Naive thymus-derived CD4-positive, alpha-beta T cell (primary cell): ENCODE measurements at regions not wholly inside any gene's neighbourhood (a gene's known extent, or its start where the extent isn't known, plus 50 kb on each side); places are given as distances from the start of the nearest gene placed in this dataset.

Experiments
- ATAC-seq: fragments of 150-1000 bp; cut with Tn5 transposase; 2 replicates; pipeline ENCODE4 v1.10.0; 2021; ENCODE audit warnings: mild to moderate bottlenecking, moderate library complexity
- CTCF ChIA-PET: fragments of 350-600 bp; sonication (Branson Sonifier 250); formaldehyde crosslinking; loops from one replicate; lab custom pipeline; 2021; ENCODE audit warnings: antibody characterized with exemption; lab: Charles Lee
- POLR2A ChIA-PET: fragments of 350-600 bp; sonication (Branson Sonifier 250); formaldehyde crosslinking; loops from one replicate; lab custom pipeline; 2021; ENCODE audit warnings: antibody characterized with exemption, inconsistent platforms; lab: Charles Lee
- DNase-seq, 9 donors: peaks; one replicate each; pipeline versions ENCODE4 v3.0.0 to v3.0.0-alpha.2; 2020 to 2022; ENCODE audit warnings: mixed read lengths in 1 of 9
- H3K27ac ChIP-seq: one replicate; pipeline ENCODE4 v1.7.0; 2013; ENCODE audit warnings: mild to moderate bottlenecking, low read depth, low read length, moderate library complexity
- H3K27me3 ChIP-seq, 2 donors: one replicate each; pipeline ENCODE4 v1.7.0; 2013; ENCODE audit warnings: low read length in 2 of 2, mild to moderate bottlenecking in 2 of 2, moderate library complexity in 2 of 2; ENCODE audit not compliant: control insufficient read depth in 2 of 2, insufficient read depth in 2 of 2
- H3K36me3 ChIP-seq, 3 experiments: 1 replicate in 2 of 3; 2 replicates in 1 of 3; pipeline ENCODE4 v1.7.0; 2013; ENCODE audit warnings: low read length in 3 of 3, mild to moderate bottlenecking in 3 of 3, moderate library complexity in 1 of 3; ENCODE audit not compliant: insufficient read depth in 3 of 3, control insufficient read depth in 2 of 3
- H3K4me1 ChIP-seq, 2 donors: one replicate each; pipeline ENCODE4 v1.7.0; 2013; ENCODE audit warnings: low read length in 2 of 2, mild to moderate bottlenecking in 2 of 2, moderate library complexity in 1 of 2; ENCODE audit not compliant: control insufficient read depth in 2 of 2, insufficient read depth in 2 of 2
- H3K4me3 ChIP-seq: 2 replicates; pipeline ENCODE4 v1.7.0; 2013; ENCODE audit warnings: mild to moderate bottlenecking, low read length
- H3K9me3 ChIP-seq, 3 experiments: 1 replicate in 2 of 3; 2 replicates in 1 of 3; pipeline ENCODE4 v1.7.0; 2013; ENCODE audit warnings: low read length in 3 of 3; ENCODE audit not compliant: control insufficient read depth in 2 of 3
- H3K27ac Mint-ChIP-seq, 9 donors: one replicate each; pipeline ENCODE4 v1.8.0; 2020 to 2022; ENCODE audit warnings: mixed read lengths in 9 of 9, mild to moderate bottlenecking in 8 of 9, moderate library complexity in 5 of 9, inconsistent platforms in 2 of 9
- H3K27me3 Mint-ChIP-seq, 5 donors: one replicate each; pipeline ENCODE4 v1.8.0; 2021 to 2022; ENCODE audit warnings: mixed read lengths in 5 of 5, mild to moderate bottlenecking in 1 of 5
- H3K36me3 Mint-ChIP-seq, 5 donors: one replicate each; pipeline ENCODE4 v1.8.0; 2020 to 2022; ENCODE audit warnings: mixed read lengths in 5 of 5, mild to moderate bottlenecking in 3 of 5, inconsistent platforms in 1 of 5
- H3K4me1 Mint-ChIP-seq, 7 donors: one replicate each; pipeline ENCODE4 v1.8.0; 2020 to 2022; ENCODE audit warnings: mixed read lengths in 7 of 7, mild to moderate bottlenecking in 3 of 7, inconsistent platforms in 1 of 7
- H3K4me3 Mint-ChIP-seq, 10 donors: one replicate each; pipeline ENCODE4 v1.8.0; 2020 to 2022; ENCODE audit warnings: mild to moderate bottlenecking in 10 of 10, mixed read lengths in 10 of 10, moderate library complexity in 6 of 10, inconsistent platforms in 2 of 10
- H3K9me3 Mint-ChIP-seq, 11 donors: one replicate each; pipeline ENCODE4 v1.8.0; 2020 to 2022; ENCODE audit warnings: mixed read lengths in 11 of 11, mild to moderate bottlenecking in 4 of 11, inconsistent platforms in 1 of 11, moderate library complexity in 1 of 11
- intact Hi-C, 2 donors: fragments of 100-400 bp; cut with micrococcal nuclease; formaldehyde crosslinking; loops; one replicate each; pipeline ENCODE4 v1.15.1; 2023

GRCh38 chr12:65759735-65760134 is 64.5 kb upstream of the HMGA2 start:
- Mint-ChIP-seq H3K27ac (no peak overlapping the region), H3K27me3 (peaks cover 6 to 23% (median 9%) of the 10 kb centered on the region in 5 donors), H3K9me3 (no peaks in the 10 kb centered on the region), H3K36me3 (no peaks in the 10 kb centered on the region), H3K4me1 (peaks cover 0 to 11% (median 0%) of the 10 kb centered on the region in 7 donors), H3K4me3 (no peak overlapping the region)
- H3K9me3 ChIP-seq = no peaks in the 10 kb centered on the region
- ChIA-PET POLR2A (no interaction called here), CTCF (no interaction called here)
- H3K27ac ChIP-seq = no peak overlapping the region
- no peaks in the 10 kb centered on the region for H3K4me1 ChIP-seq
- no peak for DNase-seq
- no peak overlapping the region for H3K4me3 ChIP-seq
- H3K27me3 ChIP-seq = no peaks in the 10 kb centered on the region
- intact Hi-C loops = no loop called here
- H3K36me3 ChIP-seq = no peaks in the 10 kb centered on the region
- no peak for ATAC-seq

- H3K27me3 Mint-ChIP-seq = peaks cover 0 to 20% (median 5%) of the 10 kb centered on the region in 5 donors
- peaks cover 0 to 11% (median 0%) of the 10 kb centered on the region in 7 donors for H3K4me1 Mint-ChIP-seq
- ChIA-PET POLR2A (no interaction called here), CTCF (no interaction called here)
- intact Hi-C loops = no loop called here
- no peaks in the 10 kb centered on the region for H3K36me3 ChIP-seq
- H3K27ac ChIP-seq = no peak overlapping the region
- H3K9me3 Mint-ChIP-seq = no peaks in the 10 kb centered on the region
- H3K27ac Mint-ChIP-seq = no peak overlapping the region
- no peaks in the 10 kb centered on the region for H3K9me3 ChIP-seq
- no peak overlapping the region for H3K4me3 ChIP-seq
- ATAC-seq (no peak), DNase-seq (no peak)
- no peaks in the 10 kb centered on the region for H3K36me3 Mint-ChIP-seq
- no peak overlapping the region for H3K4me3 Mint-ChIP-seq
- H3K4me1 ChIP-seq = no peaks in the 10 kb centered on the region
- H3K27me3 ChIP-seq = no peaks in the 10 kb centered on the region
Measured at GRCh38 chr12:65761301-65761700, 63.0 kb upstream of the HMGA2 start.

GRCh38 chr12:65764325-65764724 is 60.0 kb upstream of the HMGA2 start:
- POLR2A ChIA-PET = no interaction called here
- Mint-ChIP-seq H3K4me1 (no peaks in the 10 kb centered on the region), H3K27me3 (peaks cover 6 to 20% (median 8%) of the 10 kb centered on the region in 5 donors), H3K9me3 (no peaks in the 10 kb centered on the region), H3K27ac (no peak overlapping the region), H3K36me3 (no peaks in the 10 kb centered on the region), H3K4me3 (no peak overlapping the region)
- CTCF ChIA-PET = no interaction called here
- intact Hi-C loops = no loop called here
- H3K9me3 ChIP-seq = no peaks in the 10 kb centered on the region
- no peaks in the 10 kb centered on the region for H3K36me3 ChIP-seq
- H3K4me1 ChIP-seq = no peaks in the 10 kb centered on the region
- no peak overlapping the region for H3K27ac ChIP-seq
- no peak for DNase-seq
- no peak for ATAC-seq
- no peak overlapping the region for H3K4me3 ChIP-seq
- no peaks in the 10 kb centered on the region for H3K27me3 ChIP-seq

- Histone ChIP-seq H3K9me3 (no peaks in the 10 kb centered on the region), H3K4me1 (no peaks in the 10 kb centered on the region), H3K27ac (no peak overlapping the region), H3K4me3 (no peak overlapping the region), H3K27me3 (no peaks in the 10 kb centered on the region), H3K36me3 (no peaks in the 10 kb centered on the region)
- Mint-ChIP-seq H3K9me3 (no peaks in the 10 kb centered on the region), H3K4me3 (no peak overlapping the region), H3K27ac (no peak overlapping the region), H3K36me3 (no peaks in the 10 kb centered on the region), H3K27me3 (peaks cover 9 to 16% (median 12%) of the 10 kb centered on the region in 5 donors), H3K4me1 (no peaks in the 10 kb centered on the region)
- ChIA-PET POLR2A (no interaction called here), CTCF (no interaction called here)
- DNase-seq = no peak
- ATAC-seq = no peak
- intact Hi-C loops = no loop called here
Measured at GRCh38 chr12:65765436-65765813, 58.9 kb upstream of the HMGA2 start.

GRCh38 chr12:65769880-65770279 is 54.4 kb upstream of the HMGA2 start:
- H3K27me3 ChIP-seq = no peaks in the 10 kb centered on the region
- no peak for DNase-seq
- Mint-ChIP-seq H3K27me3 (peaks cover 7 to 25% (median 20%) of the 10 kb centered on the region in 5 donors), H3K27ac (no peak overlapping the region), H3K4me1 (no peaks in the 10 kb centered on the region), H3K36me3 (peaks cover 0 to 5% (median 0%) of the 10 kb centered on the region in 5 donors), H3K9me3 (peaks cover 0 to 6% (median 0%) of the 10 kb centered on the region in 11 donors), H3K4me3 (no peak overlapping the region)
- H3K9me3 ChIP-seq = no peaks in the 10 kb centered on the region
- intact Hi-C loops = no loop called here
- no peaks in the 10 kb centered on the region for H3K4me1 ChIP-seq
- no peak for ATAC-seq
- CTCF ChIA-PET = no interaction called here
- no peak overlapping the region for H3K27ac ChIP-seq
- POLR2A ChIA-PET = no interaction called here
- no peak overlapping the region for H3K4me3 ChIP-seq
- no peaks in the 10 kb centered on the region for H3K36me3 ChIP-seq
